RPMI7951 (cell line): ENCODE measurements at regions not wholly inside any gene's neighbourhood (a gene's known extent, or its start where the extent isn't known, plus 50 kb on each side); places are given as distances from the start of the nearest gene placed in this dataset.

Experiments used
- DNase-seq: peaks from one replicate; pipeline ENCODE4 v3.0.0-alpha.2; 2012; ENCODE audit warnings: low read depth

- DNase-seq = no peak
These were observed 1176.4 kb upstream of the RAG2 start for GRCh38 chr11:37774441-37774840.

- DNase-seq = no peak
These were observed 1172.1 kb upstream of the RAG2 start for GRCh38 chr11:37770145-37770544.

- DNase-seq = no peak
These were observed 1164.0 kb upstream of the RAG2 start for GRCh38 chr11:37762079-37762478.

GRCh38 chr11:37755521-37755920 lies 1157.5 kb upstream of the RAG2 start:
- no peak for DNase-seq

DNA sequence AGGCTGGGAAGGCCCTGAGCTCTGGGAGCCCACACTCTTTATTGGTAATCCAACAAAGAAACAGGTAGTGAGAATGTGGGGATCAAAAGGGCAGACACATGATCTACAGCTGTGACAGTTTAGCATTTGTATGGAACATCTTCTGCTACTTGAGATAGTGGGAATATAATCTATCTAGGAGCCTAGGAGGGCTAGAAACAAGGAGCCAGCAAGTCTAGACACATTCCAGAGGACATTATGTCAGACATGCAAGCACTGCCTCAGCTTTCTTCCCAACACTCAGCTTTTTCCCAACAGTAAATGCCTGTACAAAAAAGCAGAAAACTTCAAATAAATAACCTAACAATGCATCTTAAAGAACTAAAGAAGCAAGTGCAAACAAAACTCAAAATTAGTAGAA lies 1150.6 kb upstream of the RAG2 start:
- DNase-seq = no peak

DNA sequence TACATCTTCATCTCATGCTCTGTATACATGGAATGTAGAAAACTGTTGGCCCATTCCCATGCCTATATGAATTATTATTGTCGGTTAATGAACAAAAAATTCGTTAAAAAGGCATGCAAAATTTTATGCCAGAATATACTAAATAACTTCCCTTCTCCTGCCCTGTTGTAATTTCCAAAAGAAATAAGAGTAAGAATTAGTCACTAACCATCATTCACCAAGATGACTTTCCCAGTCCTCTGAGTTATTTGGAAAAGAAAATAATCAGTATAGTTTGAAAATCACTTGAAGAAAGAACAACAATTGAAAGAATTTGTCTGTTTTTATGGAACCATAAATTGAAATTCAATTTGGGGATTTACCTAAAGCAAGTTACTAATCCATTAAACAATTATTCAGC lies 1149.1 kb upstream of the RAG2 start:
- DNase-seq = no peak

DNA sequence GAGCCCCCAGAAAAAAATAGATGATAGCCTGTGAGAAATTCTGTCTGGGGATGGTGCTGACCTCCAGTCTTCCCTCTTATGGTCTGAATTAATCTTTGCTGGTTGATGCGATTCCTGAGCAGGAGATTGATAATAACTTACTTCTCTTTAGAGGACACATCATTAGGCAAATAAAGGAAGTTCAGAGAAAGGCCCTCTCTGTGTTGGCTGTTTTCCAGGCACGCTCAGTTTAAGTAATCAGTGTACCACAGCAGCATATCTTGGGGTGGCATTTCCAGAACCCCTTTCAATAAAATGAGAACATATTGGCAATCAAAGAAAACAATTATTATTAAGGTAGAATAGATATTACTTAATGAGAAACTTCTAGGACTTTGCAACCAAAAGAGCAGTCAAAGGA lies 1129.3 kb upstream of the RAG2 start:
- DNase-seq = no peak

DNA sequence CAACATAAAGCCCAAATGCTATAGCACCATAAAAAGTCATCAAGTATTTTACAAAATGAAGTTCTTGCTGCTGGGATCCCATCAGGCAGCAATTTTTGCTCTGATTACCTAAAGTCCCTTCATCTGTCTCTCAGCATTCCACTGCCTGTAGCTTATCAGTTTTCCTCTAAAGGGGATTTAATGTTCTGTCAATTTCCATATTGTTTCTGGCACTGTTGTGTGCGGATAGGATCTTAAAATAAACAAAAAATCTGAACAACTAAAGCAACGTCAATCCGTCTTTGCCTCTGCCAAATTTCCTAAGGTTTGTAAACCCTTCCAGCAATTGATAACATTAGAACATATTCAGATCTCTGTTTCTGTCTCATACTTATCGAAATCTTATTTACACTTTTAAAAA lies 1126.3 kb upstream of the RAG2 start:
- DNase-seq = no peak

DNA sequence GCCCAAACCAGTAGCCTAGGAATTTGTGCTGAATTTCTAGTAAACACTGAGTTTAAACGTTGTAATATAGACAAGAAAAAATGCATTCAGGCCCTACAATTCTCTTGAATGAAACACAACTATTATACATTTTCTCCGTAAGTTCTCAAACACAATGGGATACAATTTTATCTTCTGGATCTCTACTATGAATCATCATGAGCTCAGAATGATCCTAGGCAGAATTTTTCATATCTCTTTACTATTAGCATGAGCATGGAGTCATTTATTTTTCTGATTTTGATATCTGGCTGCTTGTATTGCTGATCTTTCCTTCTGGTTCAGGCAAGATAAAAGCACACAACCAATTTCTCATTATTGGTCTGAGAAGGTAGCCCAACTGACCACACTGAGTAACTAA lies 1123.4 kb upstream of the RAG2 start:
- DNase-seq = no peak

- no peak for DNase-seq
These were observed 1120.5 kb upstream of the RAG2 start for GRCh38 chr11:37718431-37718999.

- DNase-seq = no peak
These were observed 1114.2 kb upstream of the RAG2 start for GRCh38 chr11:37712251-37712650.

GRCh38 chr11:37710031-37710430 lies 1112.0 kb upstream of the RAG2 start:
- DNase-seq = no peak

DNA sequence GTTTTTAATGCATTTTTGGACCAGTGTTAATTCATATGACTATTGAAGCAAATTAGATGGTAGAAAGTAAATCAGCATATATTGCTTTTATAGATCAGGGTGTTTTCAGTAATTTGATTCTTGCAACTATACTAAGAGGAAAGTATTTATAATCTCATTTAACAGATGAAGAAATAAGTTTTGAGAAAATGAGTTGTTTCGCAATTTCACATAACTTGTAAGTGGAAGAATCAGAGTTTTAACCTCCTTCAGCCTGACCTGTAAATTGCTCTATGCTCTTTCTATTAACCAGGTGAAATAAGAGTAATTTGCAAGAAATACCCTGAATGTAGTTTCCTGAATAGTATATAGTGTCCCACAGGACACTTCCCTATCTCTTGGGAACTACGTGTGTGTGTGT lies 1106.8 kb upstream of the RAG2 start:
- no peak for DNase-seq

DNA sequence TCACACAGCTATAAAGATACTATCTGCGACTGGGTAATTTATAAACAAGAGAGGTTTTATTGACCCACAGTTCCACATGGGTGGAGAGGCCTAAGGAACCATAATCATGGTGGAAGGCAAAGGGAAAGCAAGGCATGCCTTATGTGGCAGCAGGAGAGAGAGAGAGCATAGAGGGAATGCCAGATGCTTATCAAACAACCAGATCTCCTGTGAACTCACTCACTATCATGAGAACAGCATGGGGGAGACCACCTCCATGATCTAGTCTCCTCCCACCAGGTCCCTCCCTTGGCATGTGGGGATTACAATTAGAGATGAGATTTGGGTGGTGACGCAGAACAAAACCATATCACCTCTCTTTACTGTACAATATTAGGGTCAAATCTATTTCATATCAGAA lies 1101.6 kb upstream of the RAG2 start:
- DNase-seq = no peak

DNA sequence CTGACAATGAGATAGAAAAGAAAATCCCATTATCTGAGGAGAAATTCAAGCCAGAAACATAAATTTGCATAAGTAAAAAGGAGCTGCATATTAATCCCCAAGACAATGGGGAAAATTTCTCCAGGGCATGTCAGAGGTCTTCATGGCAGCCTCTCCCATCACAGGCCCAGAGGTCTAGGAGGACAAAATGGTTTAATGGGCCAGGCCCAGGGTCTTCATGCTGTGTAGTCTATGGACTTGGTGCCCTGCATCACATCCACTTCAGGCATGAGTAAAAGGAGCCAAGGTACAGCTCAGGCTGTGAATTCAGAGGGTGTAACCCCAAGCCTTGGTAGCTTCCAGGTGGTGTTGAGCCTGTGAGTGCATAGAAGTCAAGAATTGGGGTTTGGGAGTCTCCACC lies 1097.2 kb upstream of the RAG2 start:
- no peak for DNase-seq

DNA sequence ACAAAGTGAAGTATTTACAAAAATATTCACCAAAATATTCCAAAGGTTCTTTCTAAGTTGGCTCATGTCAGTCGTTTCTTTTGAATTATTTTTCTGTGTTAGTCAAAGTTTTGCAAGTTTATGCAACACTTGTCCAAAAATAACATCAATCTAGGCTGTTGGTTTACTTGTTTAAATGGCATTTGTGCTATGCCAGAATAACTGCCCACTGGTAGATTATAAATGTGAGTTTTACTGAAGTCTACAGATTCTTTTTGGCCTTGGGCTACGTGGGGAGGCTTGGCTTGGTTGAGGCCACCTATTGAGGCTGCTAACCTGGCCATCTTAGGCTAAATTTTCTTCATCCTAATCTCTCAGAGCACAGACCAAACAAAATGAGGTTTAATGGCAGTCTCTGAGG lies 1091.9 kb upstream of the RAG2 start:
- no peak for DNase-seq

DNA sequence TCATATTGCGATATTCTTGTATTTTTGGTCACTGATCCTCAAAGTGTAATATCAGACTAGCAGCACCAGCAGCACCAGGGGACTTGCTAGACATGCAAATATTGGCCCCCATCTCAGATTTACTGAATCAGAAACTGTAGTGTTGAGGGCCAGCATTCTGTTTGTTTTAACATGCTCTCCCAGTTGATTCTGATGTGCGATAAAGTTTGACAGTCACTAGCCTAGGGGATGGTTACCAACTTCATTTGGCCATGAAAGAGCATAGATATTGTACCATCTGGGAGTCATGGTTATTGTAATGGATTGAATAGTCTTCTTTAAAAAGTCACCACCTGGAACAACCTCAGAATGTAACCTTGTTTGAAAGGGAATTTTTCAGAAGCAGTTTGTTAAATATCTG lies 1090.4 kb upstream of the RAG2 start:
- no peak for DNase-seq

- no peak for DNase-seq
These were observed 1089.1 kb upstream of the RAG2 start for GRCh38 chr11:37687130-37687529.

DNA sequence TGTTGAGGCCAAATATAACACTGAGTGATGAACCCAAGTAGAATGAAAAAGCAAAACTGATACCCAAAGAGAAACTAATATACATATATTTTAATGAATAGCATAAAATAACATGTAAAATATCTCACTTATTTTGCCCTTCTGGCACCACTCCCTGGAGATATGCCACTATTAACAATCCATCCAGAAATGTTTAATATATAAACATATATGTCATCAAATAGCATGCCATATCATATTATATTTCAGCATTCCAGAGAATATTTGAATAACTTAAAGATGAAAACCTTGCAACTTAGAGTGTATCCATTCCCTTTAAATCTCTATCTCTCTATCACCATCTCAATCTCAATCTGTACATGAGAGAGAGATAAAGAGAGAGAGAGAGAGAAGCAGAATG lies 1073.3 kb upstream of the RAG2 start:
- no peak for DNase-seq

DNA sequence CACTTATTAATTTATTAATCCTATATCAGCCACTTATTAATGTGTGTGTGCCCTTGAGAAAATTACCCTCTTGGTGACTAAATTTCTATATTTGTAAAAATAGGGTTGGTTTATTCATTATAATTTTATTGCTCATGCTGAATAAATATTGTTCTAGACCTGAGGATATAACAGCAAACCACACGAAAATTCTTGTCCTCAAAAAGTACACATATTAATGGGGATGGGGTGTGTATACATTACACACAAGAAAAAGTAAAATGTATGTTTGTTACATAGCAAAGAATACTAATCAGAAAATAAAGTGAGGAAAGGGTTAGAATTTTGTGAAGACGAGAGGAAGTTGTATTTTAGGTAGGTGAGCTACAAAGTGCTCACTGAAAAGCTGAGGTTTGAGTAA lies 1068.9 kb upstream of the RAG2 start:
- DNase-seq = no peak

GRCh38 chr11:37657645-37658044 lies 1059.6 kb upstream of the RAG2 start:
- no peak for DNase-seq

DNA sequence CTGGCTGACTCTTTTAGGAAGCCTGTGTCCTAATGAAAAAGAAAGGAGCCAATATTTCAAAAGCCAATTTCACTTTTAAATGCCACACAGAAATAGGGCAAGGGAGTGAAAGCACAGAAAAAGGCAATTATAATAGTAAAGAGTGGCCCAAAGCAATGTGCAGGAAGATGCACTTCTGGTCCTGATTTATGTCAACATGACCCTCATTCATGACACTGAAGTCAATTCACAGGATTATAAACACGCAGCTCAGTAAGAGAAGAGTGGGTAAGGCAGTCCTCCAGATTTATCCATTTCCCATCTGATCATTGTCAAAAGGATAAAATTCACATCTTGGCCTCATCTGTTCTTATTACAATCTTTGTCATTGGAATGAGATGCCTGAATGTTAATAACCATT lies 1049.7 kb upstream of the RAG2 start:
- DNase-seq = no peak

DNA sequence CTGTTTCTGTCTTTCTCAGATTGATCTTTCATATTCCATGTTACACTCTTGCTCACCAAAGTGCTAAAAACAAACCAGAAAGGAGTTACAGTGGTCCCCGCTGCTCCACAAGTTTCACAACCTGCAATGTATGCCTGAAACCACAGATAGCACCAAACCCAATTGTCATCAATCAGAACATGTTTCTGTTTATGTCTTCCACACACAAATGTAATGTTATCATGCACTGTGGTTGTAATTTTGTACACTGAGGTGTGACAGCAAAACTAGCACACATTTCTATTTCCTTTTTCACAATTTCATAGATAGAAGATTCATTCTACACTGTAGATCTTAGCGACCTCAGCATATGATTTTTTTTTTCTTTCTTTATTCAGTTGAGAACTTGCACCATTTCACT lies 1045.9 kb upstream of the RAG2 start:
- no peak for DNase-seq

GRCh38 chr11:37642296-37642695 lies 1044.3 kb upstream of the RAG2 start:
- DNase-seq = no peak

GRCh38 chr11:37632748-37633147 lies 1034.7 kb upstream of the RAG2 start:
- DNase-seq = no peak
